SU-DHL-6 (cell line): ENCODE measurements at regions not wholly inside any gene's neighbourhood (a gene's known extent, or its start where the extent isn't known, plus 50 kb on each side); places are given as distances from the start of the nearest gene placed in this dataset.
"Not testable (repeated sequence)": the region's sequence is repeated elsewhere in the genome, so short reads cannot be mapped to it uniquely, and the experiment has no call there.

Experiments used
- H2AFZ ChIP-seq: fragments of 200-600 bp; sonication (generic); 2 replicates; pipeline ENCODE4 v1.6.1; 2014; ENCODE audit warnings: low read depth, mild to moderate bottlenecking, moderate library complexity, mixed read lengths, antibody characterized with exemption, low read length; ENCODE audit not compliant: severe bottlenecking
- H3F3A ChIP-seq: fragments of 200-600 bp; shearing (Covaris generic); 2 replicates; pipeline ENCODE4 v1.6.0; 2016; ENCODE audit warnings: antibody characterized with exemption, mild to moderate bottlenecking; ENCODE audit not compliant: insufficient read depth
- H3K27ac ChIP-seq: fragments of 200-600 bp; sonication (generic); 2 replicates; pipeline ENCODE4 v1.5.1; 2016; ENCODE audit warnings: low read depth, mild to moderate bottlenecking, low read length, moderate library complexity, mixed read lengths
- H3K27me3 ChIP-seq: fragments of 200-600 bp; sonication (generic), shearing (Covaris generic); 2 replicates; pipeline ENCODE4 v1.6.0; 2014; ENCODE audit warnings: mild to moderate bottlenecking, low read length
- H3K36me3 ChIP-seq: fragments of 200-600 bp; sonication (generic); 2 replicates; pipeline ENCODE4 v1.6.1; 2014; ENCODE audit warnings: mild to moderate bottlenecking, low read length, mixed read lengths
- H3K4me2 ChIP-seq: fragments of 300-600, 200-600 bp; shearing (Covaris generic), sonication (generic); 2 replicates; pipeline ENCODE4 v1.6.0; 2014; ENCODE audit warnings: low read length, low read depth, mild to moderate bottlenecking; ENCODE audit not compliant: poor library complexity, severe bottlenecking
- H3K4me3 ChIP-seq: fragments of 200-600 bp; sonication (generic); 2 replicates; pipeline ENCODE4 v1.5.1; 2014; ENCODE audit warnings: antibody characterized with exemption, low read length, mild to moderate bottlenecking, mixed read lengths; ENCODE audit not compliant: insufficient read depth, poor library complexity, severe bottlenecking
- H3K79me2 ChIP-seq: fragments of 200-600 bp; sonication (generic); 2 replicates; pipeline ENCODE4 v1.6.1; 2014; ENCODE audit warnings: mild to moderate bottlenecking, low read length, moderate library complexity; ENCODE audit not compliant: insufficient read depth
- H3K9ac ChIP-seq: fragments of 200-600 bp; sonication (generic); 2 replicates; pipeline ENCODE4 v1.7.0; 2014; ENCODE audit warnings: mild to moderate bottlenecking, low read length
- H3K9me2 ChIP-seq: fragments of 200-600 bp; sonication (generic); replicated peaks from 2 replicates; pipeline ENCODE4 v1.6.1; 2014; ENCODE audit warnings: low read length; ENCODE audit not compliant: insufficient read depth
- H3K9me3 ChIP-seq: fragments of 200-600 bp; sonication (generic); 2 replicates; pipeline ENCODE4 v1.6.1; 2014; ENCODE audit warnings: low read length, mixed read lengths; ENCODE audit not compliant: insufficient read depth
- H4K20me1 ChIP-seq: fragments of 200-600 bp; sonication (generic); 2 replicates; pipeline ENCODE4 v1.6.1; 2014; ENCODE audit warnings: low read depth, mild to moderate bottlenecking, antibody characterized with exemption, low read length, moderate library complexity, mixed read lengths

DNA sequence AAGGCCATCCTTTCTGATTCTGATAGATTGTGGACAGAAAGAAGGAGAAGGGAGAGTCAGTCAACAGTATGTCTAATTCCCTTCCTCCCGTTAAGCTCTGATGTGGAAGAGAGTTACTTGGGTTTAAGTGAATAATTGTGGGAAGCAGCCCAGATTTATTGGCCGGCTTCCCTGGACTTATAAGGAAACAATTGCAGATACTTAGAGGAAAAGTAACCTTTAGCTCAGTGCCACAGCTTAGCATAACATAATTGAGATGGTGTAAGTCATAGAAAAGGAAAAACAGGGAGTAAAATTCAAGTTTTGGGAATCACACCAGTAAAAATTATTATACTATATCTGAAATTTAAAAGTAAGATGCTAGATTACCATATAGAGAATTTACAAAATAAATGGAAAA is 1475.8 kb downstream of the KHDRBS2 start:
- not testable (repeated sequence) for H3K27me3 ChIP-seq, H3K27ac ChIP-seq, H3F3A ChIP-seq, H3K4me2 ChIP-seq, H3K9me3 ChIP-seq, H3K9me2 ChIP-seq, H3K79me2 ChIP-seq, H3K9ac ChIP-seq, H3K4me3 ChIP-seq, H3K36me3 ChIP-seq, H2AFZ ChIP-seq, H4K20me1 ChIP-seq

DNA sequence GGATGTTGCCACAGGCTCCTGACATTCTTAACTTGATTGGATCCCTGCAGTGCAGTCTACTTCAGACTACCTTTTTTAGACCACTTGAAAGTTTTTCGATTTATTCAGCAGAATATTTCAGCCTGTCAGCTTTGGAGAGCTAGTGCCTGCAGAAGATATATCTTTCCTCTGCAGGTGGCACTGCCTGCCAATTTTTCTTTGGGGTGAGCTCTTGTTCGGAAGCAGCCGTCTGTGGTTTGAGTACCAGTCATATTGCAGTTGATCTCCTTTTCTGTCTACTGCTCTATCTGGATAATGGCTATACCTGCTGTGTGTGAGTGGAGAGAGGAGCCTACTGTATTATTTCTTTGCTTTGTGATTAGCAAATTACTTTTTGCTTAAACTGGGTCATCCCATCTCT is 1486.9 kb downstream of the KHDRBS2 start:
- not testable (repeated sequence) for H3K9me3 ChIP-seq, H3K79me2 ChIP-seq, H2AFZ ChIP-seq, H3K4me2 ChIP-seq, H3K9ac ChIP-seq, H3F3A ChIP-seq, H3K9me2 ChIP-seq, H4K20me1 ChIP-seq, H3K27ac ChIP-seq, H3K36me3 ChIP-seq, H3K4me3 ChIP-seq, H3K27me3 ChIP-seq

- not testable (repeated sequence) for H3K9ac ChIP-seq, H3K9me2 ChIP-seq, H3K4me3 ChIP-seq, H3K4me2 ChIP-seq, H3K79me2 ChIP-seq, H4K20me1 ChIP-seq, H3K27me3 ChIP-seq, H3K9me3 ChIP-seq, H2AFZ ChIP-seq, H3K27ac ChIP-seq, H3K36me3 ChIP-seq, H3F3A ChIP-seq
These were observed 1488.2 kb downstream of the KHDRBS2 start for GRCh38 chr6:60797831-60798230.

GRCh38 chr6:60789601-60790000 is 1496.4 kb downstream of the KHDRBS2 start:
- H3K79me2 ChIP-seq, H3K9me3 ChIP-seq, H4K20me1 ChIP-seq, H3K27ac ChIP-seq, H3K9me2 ChIP-seq, H3K27me3 ChIP-seq, H3K9ac ChIP-seq, H3K36me3 ChIP-seq, H3F3A ChIP-seq, H3K4me2 ChIP-seq, H3K4me3 ChIP-seq, H2AFZ ChIP-seq: not testable (repeated sequence)

DNA sequence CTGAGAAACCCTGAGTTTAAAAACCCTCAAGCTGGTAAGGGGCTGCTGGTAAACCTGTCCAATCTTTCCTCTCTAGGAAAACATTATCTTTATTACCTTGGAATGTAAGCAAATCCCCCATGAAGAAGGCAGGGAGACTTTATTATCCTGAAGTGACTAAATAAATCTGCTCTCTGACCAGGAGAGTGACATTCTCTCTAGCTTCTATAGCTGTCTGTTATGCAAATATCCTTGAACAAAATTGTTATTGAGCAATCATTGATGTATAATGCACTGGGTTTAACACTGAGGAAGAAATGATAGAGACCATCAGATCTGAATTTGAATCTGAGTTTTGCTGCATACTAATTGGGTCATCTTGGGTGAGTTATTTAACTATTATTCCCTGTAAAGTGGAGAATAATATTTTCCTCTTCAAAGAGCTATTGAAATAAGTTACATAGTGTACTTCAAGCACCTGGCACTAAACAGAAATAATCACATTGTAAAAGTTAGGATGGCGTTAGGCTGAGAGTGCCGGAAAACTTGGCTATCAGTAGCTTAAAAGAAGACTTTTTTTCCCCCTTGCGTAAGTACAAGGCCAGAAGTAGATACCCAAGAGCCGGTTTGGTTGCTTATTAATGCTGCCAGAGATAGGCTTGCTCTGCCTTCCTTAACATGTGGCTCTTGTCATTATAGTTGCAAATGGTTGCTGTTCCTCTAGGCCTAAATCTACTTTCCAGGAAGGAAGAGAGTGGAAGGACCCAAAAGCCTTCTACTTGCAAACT is 1503.1 kb downstream of the KHDRBS2 start:
- not testable (repeated sequence) for H2AFZ ChIP-seq, H3K9me2 ChIP-seq, H3K36me3 ChIP-seq, H3K79me2 ChIP-seq, H3K27me3 ChIP-seq, H3K4me2 ChIP-seq, H3F3A ChIP-seq, H3K9ac ChIP-seq, H3K4me3 ChIP-seq, H3K27ac ChIP-seq, H4K20me1 ChIP-seq, H3K9me3 ChIP-seq

- H3F3A ChIP-seq, H3K79me2 ChIP-seq, H4K20me1 ChIP-seq, H2AFZ ChIP-seq, H3K4me3 ChIP-seq, H3K27me3 ChIP-seq, H3K4me2 ChIP-seq, H3K36me3 ChIP-seq, H3K9me3 ChIP-seq, H3K27ac ChIP-seq, H3K9me2 ChIP-seq, H3K9ac ChIP-seq: not testable (repeated sequence)
These were observed 1506.4 kb downstream of the KHDRBS2 start for GRCh38 chr6:60779591-60779990.

DNA sequence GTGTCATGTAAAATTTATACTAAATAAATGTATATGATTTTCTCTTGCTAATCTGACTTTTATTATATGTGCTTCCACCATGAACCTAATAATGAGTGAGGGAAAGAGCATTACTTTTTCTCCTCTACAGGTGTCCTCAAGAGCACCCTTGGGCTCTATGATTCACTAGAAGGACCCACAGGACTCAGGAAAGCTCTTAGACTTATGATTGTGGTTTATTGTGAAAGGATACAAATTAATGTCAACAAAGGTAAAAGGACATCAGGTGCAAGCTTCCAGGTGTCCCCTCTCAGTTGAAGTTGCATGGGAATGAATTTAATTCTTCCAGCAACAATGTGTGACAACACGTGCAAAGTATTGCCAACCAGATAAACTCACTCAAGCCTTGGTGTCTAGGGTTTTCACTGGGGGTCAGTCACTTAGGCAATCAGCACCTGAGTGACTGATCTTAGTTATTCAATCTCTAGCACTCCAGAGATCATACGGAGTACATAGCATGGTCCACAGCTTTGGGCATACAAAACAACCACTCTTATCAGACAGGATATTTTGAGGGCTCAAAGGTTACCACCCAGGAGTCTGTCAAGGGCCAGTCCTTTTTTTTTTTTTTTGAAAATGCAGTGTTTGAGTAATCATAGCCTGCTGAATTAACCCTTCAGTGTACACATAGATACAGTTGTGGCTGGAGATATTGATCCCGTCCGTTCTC is 1518.1 kb downstream of the KHDRBS2 start:
- H3K27me3 ChIP-seq, H3K27ac ChIP-seq, H3K79me2 ChIP-seq, H3K9me3 ChIP-seq, H3K9ac ChIP-seq, H3K36me3 ChIP-seq, H3K4me3 ChIP-seq, H3K4me2 ChIP-seq, H4K20me1 ChIP-seq, H2AFZ ChIP-seq, H3F3A ChIP-seq, H3K9me2 ChIP-seq: not testable (repeated sequence)

DNA sequence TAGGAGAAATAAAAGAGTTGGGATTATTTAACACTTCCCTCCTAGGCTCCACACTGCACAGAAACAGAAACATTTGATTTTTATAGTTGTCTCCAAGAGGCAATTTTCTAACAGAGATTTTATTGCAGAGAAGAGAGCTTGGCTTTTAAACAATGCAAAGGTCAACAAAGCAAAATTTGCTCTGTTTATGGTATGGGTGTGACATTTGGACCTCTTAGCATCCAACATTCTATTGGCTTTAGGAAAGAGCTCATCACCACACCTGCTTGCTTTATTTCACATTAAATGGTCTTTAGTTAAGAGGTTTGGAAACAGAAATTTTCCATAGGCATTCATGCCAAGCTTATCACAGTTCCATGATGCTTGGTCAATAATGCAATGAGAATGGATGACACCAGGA is 1520.7 kb downstream of the KHDRBS2 start:
- H3K36me3 ChIP-seq, H3K4me3 ChIP-seq, H3K9me3 ChIP-seq, H2AFZ ChIP-seq, H3K4me2 ChIP-seq, H3K27ac ChIP-seq, H3F3A ChIP-seq, H3K27me3 ChIP-seq, H4K20me1 ChIP-seq, H3K9me2 ChIP-seq, H3K79me2 ChIP-seq, H3K9ac ChIP-seq: not testable (repeated sequence)
